ENCODE measurements at regions not wholly inside any gene's neighbourhood (a gene's known extent, or its start where the extent isn't known, plus 50 kb on each side); places are given as distances from the start of the nearest gene placed in this dataset.

DNA sequence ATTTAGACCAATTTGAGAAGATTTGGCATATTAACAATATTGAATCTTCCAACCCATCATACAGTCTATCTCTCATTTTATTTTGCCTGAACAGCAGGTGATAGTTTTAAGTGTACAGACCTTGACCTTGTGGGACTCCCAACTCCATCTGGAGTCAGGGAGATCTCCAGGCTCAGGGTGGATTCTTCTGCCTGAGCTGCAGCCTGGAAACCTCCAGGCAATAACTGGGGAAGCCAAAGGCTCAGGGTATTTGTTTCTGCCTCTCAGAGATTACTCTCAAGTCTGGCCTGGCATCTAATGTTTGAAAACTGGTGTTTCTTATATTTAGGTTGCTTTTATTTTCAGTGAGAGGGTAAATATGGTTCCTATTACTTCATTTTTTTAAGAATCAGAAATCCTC is 102.1 kb upstream of the C1QTNF9B start:
- H3K9ac ChIP-seq (ENCODE audit: low read depth, low read length, poor library complexity, severe bottlenecking): no peak overlapping the region
- no peak for TF ChIP-seq EZH2phosphoT487 (IDR thresholded peaks at IDR 0.05; ENCODE audit: borderline replicate concordance)
- TF ChIP-seq, protein P1, sequence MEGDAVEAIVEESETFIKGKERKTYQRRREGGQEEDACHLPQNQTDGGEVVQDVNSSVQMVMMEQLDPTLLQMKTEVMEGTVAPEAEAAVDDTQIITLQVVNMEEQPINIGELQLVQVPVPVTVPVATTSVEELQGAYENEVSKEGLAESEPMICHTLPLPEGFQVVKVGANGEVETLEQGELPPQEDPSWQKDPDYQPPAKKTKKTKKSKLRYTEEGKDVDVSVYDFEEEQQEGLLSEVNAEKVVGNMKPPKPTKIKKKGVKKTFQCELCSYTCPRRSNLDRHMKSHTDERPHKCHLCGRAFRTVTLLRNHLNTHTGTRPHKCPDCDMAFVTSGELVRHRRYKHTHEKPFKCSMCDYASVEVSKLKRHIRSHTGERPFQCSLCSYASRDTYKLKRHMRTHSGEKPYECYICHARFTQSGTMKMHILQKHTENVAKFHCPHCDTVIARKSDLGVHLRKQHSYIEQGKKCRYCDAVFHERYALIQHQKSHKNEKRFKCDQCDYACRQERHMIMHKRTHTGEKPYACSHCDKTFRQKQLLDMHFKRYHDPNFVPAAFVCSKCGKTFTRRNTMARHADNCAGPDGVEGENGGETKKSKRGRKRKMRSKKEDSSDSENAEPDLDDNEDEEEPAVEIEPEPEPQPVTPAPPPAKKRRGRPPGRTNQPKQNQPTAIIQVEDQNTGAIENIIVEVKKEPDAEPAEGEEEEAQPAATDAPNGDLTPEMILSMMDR (conservative IDR thresholded peaks at IDR 0.05; ENCODE audit: low read length): no peak
- no peak overlapping the region for H3K4me2 ChIP-seq (ENCODE audit: low read depth, low read length, poor library complexity, severe bottlenecking)
- H2AFZ ChIP-seq (ENCODE audit: low read length): no peak overlapping the region
- H3K4me1 ChIP-seq (ENCODE audit: insufficient read depth, low read length, poor library complexity, severe bottlenecking): peaks cover 6% of the 10 kb centered on the region
- H3K79me2 ChIP-seq (ENCODE audit: insufficient read depth, low read length): no peaks in the 10 kb centered on the region
- no peaks in the 10 kb centered on the region for H4K20me1 ChIP-seq (ENCODE audit: insufficient read depth, low read length, poor library complexity, severe bottlenecking)
- H3K27me3 ChIP-seq (ENCODE audit: insufficient read depth, low read length, poor library complexity, severe bottlenecking): no peaks in the 10 kb centered on the region
- H3K4me3 ChIP-seq (ENCODE audit: low read length, poor library complexity, severe bottlenecking): no peak overlapping the region
- H3K36me3 ChIP-seq (ENCODE audit: insufficient read depth, low read length): no peaks in the 10 kb centered on the region
- H3F3A ChIP-seq (ENCODE audit: low read depth): no peaks in the 10 kb centered on the region
- H3K9me2 ChIP-seq (replicated peaks; ENCODE audit: low read depth, low read length): no peaks in the 10 kb centered on the region
- no peaks in the 10 kb centered on the region for H3K9me3 ChIP-seq (ENCODE audit: insufficient read depth, low read depth, low read length)

DNA sequence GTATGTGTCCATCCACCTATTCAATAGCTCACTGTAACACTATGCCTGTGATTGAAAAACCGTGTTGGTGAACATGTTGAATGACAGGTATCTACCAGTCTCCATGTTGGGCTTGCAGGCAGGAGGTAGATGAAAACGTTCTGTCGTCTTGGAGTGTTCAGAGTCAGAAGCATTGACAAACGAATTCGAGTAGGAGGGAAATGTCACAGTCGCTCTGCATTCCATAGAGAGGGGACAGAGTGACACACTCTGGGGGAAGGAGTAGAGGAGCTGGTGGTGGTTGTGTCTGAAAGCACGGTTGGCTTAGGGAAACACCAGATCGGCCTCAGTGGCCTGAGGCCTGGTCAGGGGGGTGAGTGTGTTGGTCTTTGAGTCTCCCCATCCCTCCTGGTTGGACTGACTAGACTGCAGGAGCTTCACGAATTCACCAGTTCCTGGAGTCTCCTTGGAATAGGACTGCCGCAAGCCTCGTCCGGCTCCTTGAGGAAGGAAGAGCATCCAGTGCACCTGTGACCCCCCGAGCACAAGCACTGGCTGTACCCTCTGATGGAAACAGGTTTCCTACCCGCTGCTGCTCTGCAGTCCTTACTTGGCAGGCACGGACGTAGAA is 105.0 kb upstream of the C1QTNF9B start:
- Histone ChIP-seq H3K9ac (ENCODE audit: low read depth, low read length, poor library complexity, severe bottlenecking) (no peak overlapping the region), H3K79me2 (ENCODE audit: insufficient read depth, low read length) (no peaks in the 10 kb centered on the region), H3K9me2 (replicated peaks; ENCODE audit: low read depth, low read length) (no peaks in the 10 kb centered on the region), H3K36me3 (ENCODE audit: insufficient read depth, low read length) (no peaks in the 10 kb centered on the region), H4K20me1 (ENCODE audit: insufficient read depth, low read length, poor library complexity, severe bottlenecking) (no peaks in the 10 kb centered on the region), H3F3A (ENCODE audit: low read depth) (no peaks in the 10 kb centered on the region), H3K4me2 (ENCODE audit: low read depth, low read length, poor library complexity, severe bottlenecking) (no peak overlapping the region), H3K4me3 (ENCODE audit: low read length, poor library complexity, severe bottlenecking) (no peak overlapping the region), H3K27me3 (ENCODE audit: insufficient read depth, low read length, poor library complexity, severe bottlenecking) (no peaks in the 10 kb centered on the region), H3K9me3 (ENCODE audit: insufficient read depth, low read depth, low read length) (no peaks in the 10 kb centered on the region), H3K4me1 (ENCODE audit: insufficient read depth, low read length, poor library complexity, severe bottlenecking) (no peaks in the 10 kb centered on the region), H2AFZ (ENCODE audit: low read length) (no peak overlapping the region)
- no peak for TF ChIP-seq EZH2phosphoT487 (IDR thresholded peaks at IDR 0.05; ENCODE audit: borderline replicate concordance)
- TF ChIP-seq, protein P1 (conservative IDR thresholded peaks at IDR 0.05; ENCODE audit: low read length): no peak

DNA sequence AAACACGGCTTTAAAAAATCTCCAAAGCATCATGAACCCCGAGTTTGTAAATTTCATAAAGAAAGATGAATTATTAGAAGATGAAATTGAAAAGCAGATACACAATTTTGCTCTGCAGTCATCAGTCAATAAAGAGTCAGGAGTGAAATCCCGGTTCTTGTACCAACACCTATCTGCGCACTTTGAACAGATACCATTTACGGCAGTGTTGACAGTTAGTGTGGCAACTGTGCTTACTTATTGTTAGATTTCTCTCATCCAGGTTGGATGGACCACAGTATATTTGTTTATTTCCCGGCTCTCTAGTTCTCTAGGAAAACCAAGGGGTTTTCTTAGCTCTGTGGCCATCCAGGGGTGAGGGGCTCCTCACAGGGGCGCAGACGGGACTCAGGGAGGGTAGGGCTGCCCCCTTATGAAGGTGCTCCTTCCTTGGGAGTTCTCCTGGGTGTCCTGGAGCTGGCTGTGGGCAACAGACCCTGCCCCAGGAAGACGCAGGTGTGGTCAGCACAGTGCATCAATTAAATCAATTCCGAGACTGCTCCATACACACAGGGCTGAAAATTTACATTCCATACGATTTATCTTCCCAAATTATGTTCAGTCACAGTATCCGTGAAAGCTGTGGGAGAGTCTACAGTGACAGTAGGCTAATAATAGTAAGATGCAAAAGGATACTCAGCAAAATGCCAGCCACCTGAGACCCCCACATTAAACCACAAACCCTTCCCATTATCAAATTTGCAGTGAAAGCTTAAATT is 107.0 kb upstream of the C1QTNF9B start:
- Histone ChIP-seq H3K9me3 (ENCODE audit: insufficient read depth, low read depth, low read length) (no peaks in the 10 kb centered on the region), H3K9me2 (replicated peaks; ENCODE audit: low read depth, low read length) (no peaks in the 10 kb centered on the region), H3K4me1 (ENCODE audit: insufficient read depth, low read length, poor library complexity, severe bottlenecking) (no peaks in the 10 kb centered on the region), H3K27me3 (ENCODE audit: insufficient read depth, low read length, poor library complexity, severe bottlenecking) (no peaks in the 10 kb centered on the region), H4K20me1 (ENCODE audit: insufficient read depth, low read length, poor library complexity, severe bottlenecking) (no peaks in the 10 kb centered on the region), H3K9ac (ENCODE audit: low read depth, low read length, poor library complexity, severe bottlenecking) (no peak overlapping the region), H3K4me3 (ENCODE audit: low read length, poor library complexity, severe bottlenecking) (no peak overlapping the region), H3K4me2 (ENCODE audit: low read depth, low read length, poor library complexity, severe bottlenecking) (no peak overlapping the region), H3K36me3 (ENCODE audit: insufficient read depth, low read length) (no peaks in the 10 kb centered on the region), H3F3A (ENCODE audit: low read depth) (no peaks in the 10 kb centered on the region), H2AFZ (ENCODE audit: low read length) (no peak overlapping the region), H3K79me2 (ENCODE audit: insufficient read depth, low read length) (no peaks in the 10 kb centered on the region)
- TF ChIP-seq, protein P1 (conservative IDR thresholded peaks at IDR 0.05; ENCODE audit: low read length): no peak
- no peak for TF ChIP-seq EZH2phosphoT487 (IDR thresholded peaks at IDR 0.05; ENCODE audit: borderline replicate concordance)

All from Loucy (cell line).